Gastroesophageal sphincter (tissue), 3 donors: ENCODE measurements at regions not wholly inside any gene's neighbourhood (a gene's known extent, or its start where the extent isn't known, plus 50 kb on each side); places are given as distances from the start of the nearest gene placed in this dataset.

Experiments used
- CTCF ChIP-seq, 4 experiments: fragments of 200-600 bp in 2 of 4; fragments of 450-650 bp in 2 of 4; sonication (generic) in 1 of 4; IDR thresholded peaks; one replicate each; pipeline ENCODE4 v1.5.1; 2017 to 2019; ENCODE audit warnings: antibody characterized with exemption in 4 of 4, mild to moderate bottlenecking in 2 of 4, moderate library complexity in 2 of 4
- EP300 ChIP-seq: sonication (generic); formaldehyde crosslinking; IDR thresholded peaks from one replicate; pipeline ENCODE4 v1.6.1; 2017; ENCODE audit warnings: antibody characterized with exemption, mild to moderate bottlenecking
- POLR2A ChIP-seq, 2 donors: fragments of 450-650 bp; IDR thresholded peaks; one replicate each; pipeline ENCODE4 v1.6.1; 2017; ENCODE audit warnings: antibody characterized with exemption in 2 of 2, mild to moderate bottlenecking in 2 of 2, moderate library complexity in 1 of 2
- POLR2AphosphoS5 ChIP-seq: sonication (generic); formaldehyde crosslinking; IDR thresholded peaks from one replicate; pipeline ENCODE4 v1.6.1; 2017; ENCODE audit warnings: antibody characterized with exemption

- TF ChIP-seq POLR2A (IDR thresholded peaks at IDR 0.05): no peak
- TF ChIP-seq CTCF (IDR thresholded peaks at IDR 0.05): no peak
- no peak for TF ChIP-seq POLR2AphosphoS5
- TF ChIP-seq EP300: no peak
Measured at GRCh38 chrY:19058831-19059370, 285.4 kb upstream of the HSFY2 start.
